H1 (cell line): ENCODE measurements at regions not wholly inside any gene's neighbourhood (a gene's known extent, or its start where the extent isn't known, plus 50 kb on each side); places are given as distances from the start of the nearest gene placed in this dataset.

Experiments used
- SAP30 ChIP-seq: fragments of 300-600 bp; sonication (generic); IDR thresholded peaks from 2 replicates; pipeline ENCODE4 v1.7.1; 2012; ENCODE audit warnings: low read length, moderate library complexity, mild to moderate bottlenecking, inconsistent platforms; ENCODE audit not compliant: insufficient read depth, insufficient replicate concordance
- TEAD4 ChIP-seq: IDR thresholded peaks from 2 replicates; pipeline ENCODE4 v1.6.1; 2012; ENCODE audit warnings: low read depth, low read length, inconsistent platforms, mixed read lengths

DNA sequence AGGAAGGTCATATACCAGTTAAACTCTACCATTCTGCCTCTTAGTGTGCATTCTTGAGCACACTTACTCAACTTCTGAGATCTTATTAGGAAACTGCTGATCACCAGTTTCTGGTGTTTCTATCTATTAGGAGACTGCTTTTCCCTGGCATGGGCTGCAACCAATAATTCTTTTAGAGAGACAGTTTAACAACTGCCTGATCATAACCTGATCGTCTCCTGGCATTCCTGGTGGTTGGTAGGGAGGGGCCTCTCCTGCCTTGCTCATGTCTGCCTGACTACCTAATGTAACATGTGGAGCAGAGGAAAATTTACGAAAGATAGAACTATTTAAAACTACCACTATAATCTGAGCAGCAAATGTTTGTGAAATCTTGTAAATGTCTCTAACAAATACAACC lies 75.3 kb upstream of the MGAT4C start:
- TF ChIP-seq SAP30: no peak
- TF ChIP-seq TEAD4: no peak
